Lower leg skin (tissue), 3 donors: ENCODE measurements at regions not wholly inside any gene's neighbourhood (a gene's known extent, or its start where the extent isn't known, plus 50 kb on each side); places are given as distances from the start of the nearest gene placed in this dataset.

Experiments
- POLR2A ChIP-seq, 2 donors: fragments of 450-650 bp; IDR thresholded peaks; one replicate each; pipeline ENCODE4 v1.6.1; 2016 to 2017; ENCODE audit warnings: antibody characterized with exemption in 2 of 2, mild to moderate bottlenecking in 1 of 2, moderate library complexity in 1 of 2
- TF ChIP-seq, protein P1 (sequence below), 3 donors: fragments of 450-650 bp; IDR thresholded peaks; one replicate each; pipeline ENCODE4 v1.5.1; 2016; ENCODE audit warnings: antibody characterized with exemption in 3 of 3, mild to moderate bottlenecking in 3 of 3, moderate library complexity in 2 of 3

DNA sequence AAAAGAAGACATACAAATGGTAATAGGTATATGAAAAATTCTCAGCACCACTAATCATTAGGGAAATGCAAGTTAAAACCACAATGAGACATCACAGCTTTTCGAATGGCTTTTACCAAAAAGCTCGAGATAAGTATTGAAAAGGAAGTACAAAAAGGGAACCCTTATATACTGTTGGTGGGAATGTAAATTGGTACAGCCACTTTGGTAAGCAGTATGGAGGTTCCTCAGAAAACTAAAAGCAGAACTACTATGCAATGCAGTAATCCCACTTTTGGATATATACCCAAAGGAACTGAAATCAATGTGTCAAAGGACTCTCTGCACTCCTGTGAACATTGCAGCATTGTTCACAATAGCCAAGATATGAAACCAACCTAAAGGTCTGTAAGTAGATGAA lies 107.5 kb upstream of the SPATS2L start:
- TF ChIP-seq, protein P1, sequence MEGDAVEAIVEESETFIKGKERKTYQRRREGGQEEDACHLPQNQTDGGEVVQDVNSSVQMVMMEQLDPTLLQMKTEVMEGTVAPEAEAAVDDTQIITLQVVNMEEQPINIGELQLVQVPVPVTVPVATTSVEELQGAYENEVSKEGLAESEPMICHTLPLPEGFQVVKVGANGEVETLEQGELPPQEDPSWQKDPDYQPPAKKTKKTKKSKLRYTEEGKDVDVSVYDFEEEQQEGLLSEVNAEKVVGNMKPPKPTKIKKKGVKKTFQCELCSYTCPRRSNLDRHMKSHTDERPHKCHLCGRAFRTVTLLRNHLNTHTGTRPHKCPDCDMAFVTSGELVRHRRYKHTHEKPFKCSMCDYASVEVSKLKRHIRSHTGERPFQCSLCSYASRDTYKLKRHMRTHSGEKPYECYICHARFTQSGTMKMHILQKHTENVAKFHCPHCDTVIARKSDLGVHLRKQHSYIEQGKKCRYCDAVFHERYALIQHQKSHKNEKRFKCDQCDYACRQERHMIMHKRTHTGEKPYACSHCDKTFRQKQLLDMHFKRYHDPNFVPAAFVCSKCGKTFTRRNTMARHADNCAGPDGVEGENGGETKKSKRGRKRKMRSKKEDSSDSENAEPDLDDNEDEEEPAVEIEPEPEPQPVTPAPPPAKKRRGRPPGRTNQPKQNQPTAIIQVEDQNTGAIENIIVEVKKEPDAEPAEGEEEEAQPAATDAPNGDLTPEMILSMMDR (IDR thresholded peaks at IDR 0.05), result no peak
- no peak for TF ChIP-seq POLR2A (IDR thresholded peaks at IDR 0.05)
